GM23248 (cell line): ENCODE measurements at regions not wholly inside any gene's neighbourhood (a gene's known extent, or its start where the extent isn't known, plus 50 kb on each side); places are given as distances from the start of the nearest gene placed in this dataset.

Source experiments
- EZH2 ChIP-seq: fragments of 200-600 bp; sonication (generic); IDR thresholded peaks from 2 replicates; pipeline ENCODE4 v1.6.1; 2018; ENCODE audit warnings: antibody characterized with exemption, mild to moderate bottlenecking; ENCODE audit not compliant: insufficient read depth, poor library complexity, severe bottlenecking
- EZH2phosphoT487 ChIP-seq: fragments of 200-600 bp; sonication (generic); IDR thresholded peaks from 2 replicates; pipeline ENCODE4 v1.6.1; 2018; ENCODE audit warnings: antibody characterized with exemption, moderate library complexity, mild to moderate bottlenecking, low read depth; ENCODE audit not compliant: insufficient read depth

- no peak for TF ChIP-seq EZH2
- no peak for TF ChIP-seq EZH2phosphoT487
Measured at GRCh38 chr9:111237447-111237846, 92.6 kb downstream of the OR2K2 start.
